PFSK-1 (cell line): ENCODE measurements at regions not wholly inside any gene's neighbourhood (a gene's known extent, or its start where the extent isn't known, plus 50 kb on each side); places are given as distances from the start of the nearest gene placed in this dataset.

Source experiments
- POLR2AphosphoS5 ChIP-seq: IDR thresholded peaks from 2 replicates; pipeline ENCODE4 v1.6.1; 2012; ENCODE audit warnings: low read depth, mild to moderate bottlenecking, control low read depth, low read length, moderate library complexity
- TAF1 ChIP-seq: IDR thresholded peaks from 2 replicates; pipeline ENCODE4 v1.6.1; 2012; ENCODE audit warnings: low read length, control low read depth, borderline replicate concordance; ENCODE audit not compliant: insufficient read depth
- TF ChIP-seq, protein P1 (sequence below), 2 experiments: IDR thresholded peaks; 2 replicates each; pipeline versions ENCODE4 v1.6.1 to v1.8.0; 2011 to 2012; ENCODE audit warnings: low read depth in 2 of 2, low read length in 2 of 2, control low read depth in 1 of 2, inconsistent platforms in 1 of 2, mild to moderate bottlenecking in 1 of 2, moderate library complexity in 1 of 2; ENCODE audit not compliant: insufficient read depth in 1 of 2

DNA sequence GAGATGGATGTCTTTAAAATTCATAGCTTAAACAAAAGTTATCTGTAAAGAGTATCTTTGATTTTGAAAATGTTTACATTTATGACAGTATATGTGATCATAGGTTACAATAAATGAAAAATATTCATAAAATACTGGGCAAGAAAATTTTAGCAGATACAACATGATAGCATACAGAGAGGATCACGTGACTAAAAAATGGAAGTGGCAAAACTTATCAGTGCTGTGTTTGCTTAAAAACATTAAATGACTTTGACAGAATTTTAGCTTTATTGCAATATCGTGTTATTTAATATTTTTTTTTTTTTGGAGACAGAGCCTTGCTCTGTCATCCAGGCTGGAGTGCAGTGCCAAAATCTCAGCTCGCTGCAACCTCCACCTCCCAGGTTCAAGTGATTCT is 2294.1 kb downstream of the NCAM2 start:
- TF ChIP-seq TAF1 = no peak
- no peak for TF ChIP-seq POLR2AphosphoS5
- TF ChIP-seq, protein P1, sequence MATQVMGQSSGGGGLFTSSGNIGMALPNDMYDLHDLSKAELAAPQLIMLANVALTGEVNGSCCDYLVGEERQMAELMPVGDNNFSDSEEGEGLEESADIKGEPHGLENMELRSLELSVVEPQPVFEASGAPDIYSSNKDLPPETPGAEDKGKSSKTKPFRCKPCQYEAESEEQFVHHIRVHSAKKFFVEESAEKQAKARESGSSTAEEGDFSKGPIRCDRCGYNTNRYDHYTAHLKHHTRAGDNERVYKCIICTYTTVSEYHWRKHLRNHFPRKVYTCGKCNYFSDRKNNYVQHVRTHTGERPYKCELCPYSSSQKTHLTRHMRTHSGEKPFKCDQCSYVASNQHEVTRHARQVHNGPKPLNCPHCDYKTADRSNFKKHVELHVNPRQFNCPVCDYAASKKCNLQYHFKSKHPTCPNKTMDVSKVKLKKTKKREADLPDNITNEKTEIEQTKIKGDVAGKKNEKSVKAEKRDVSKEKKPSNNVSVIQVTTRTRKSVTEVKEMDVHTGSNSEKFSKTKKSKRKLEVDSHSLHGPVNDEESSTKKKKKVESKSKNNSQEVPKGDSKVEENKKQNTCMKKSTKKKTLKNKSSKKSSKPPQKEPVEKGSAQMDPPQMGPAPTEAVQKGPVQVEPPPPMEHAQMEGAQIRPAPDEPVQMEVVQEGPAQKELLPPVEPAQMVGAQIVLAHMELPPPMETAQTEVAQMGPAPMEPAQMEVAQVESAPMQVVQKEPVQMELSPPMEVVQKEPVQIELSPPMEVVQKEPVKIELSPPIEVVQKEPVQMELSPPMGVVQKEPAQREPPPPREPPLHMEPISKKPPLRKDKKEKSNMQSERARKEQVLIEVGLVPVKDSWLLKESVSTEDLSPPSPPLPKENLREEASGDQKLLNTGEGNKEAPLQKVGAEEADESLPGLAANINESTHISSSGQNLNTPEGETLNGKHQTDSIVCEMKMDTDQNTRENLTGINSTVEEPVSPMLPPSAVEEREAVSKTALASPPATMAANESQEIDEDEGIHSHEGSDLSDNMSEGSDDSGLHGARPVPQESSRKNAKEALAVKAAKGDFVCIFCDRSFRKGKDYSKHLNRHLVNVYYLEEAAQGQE (IDR thresholded peaks at IDR 0.05; ENCODE audit: insufficient read depth in 1 of 2, low read depth in 2 of 2, low read length in 2 of 2) = no peak
